GM13977 (cell line): ENCODE measurements at regions not wholly inside any gene's neighbourhood (a gene's known extent, or its start where the extent isn't known, plus 50 kb on each side); places are given as distances from the start of the nearest gene placed in this dataset.

Experiments used
- DNase-seq: peaks from one replicate; pipeline ENCODE4 v3.0.0; 2012; ENCODE audit warnings: low spot score
- in situ Hi-C: fragments of 300-500 bp; cut with MboI; formaldehyde crosslinking; loops from one replicate; pipeline ENCODE4 v1.12.0; 2022; ENCODE audit warnings: low sequenced_read_pairs, low pct_unique_long_range_greater_than_20kb, mixed read lengths, inconsistent platforms; ENCODE audit not compliant: unreplicated experiment
- TF ChIP-seq, protein P1 (sequence below): IDR thresholded peaks from 2 replicates; pipeline ENCODE4 v1.5.1; 2012; ENCODE audit warnings: mild to moderate bottlenecking, control low read depth; ENCODE audit not compliant: insufficient read depth; ENCODE audit errors: extremely low read depth, missing control alignments

DNA sequence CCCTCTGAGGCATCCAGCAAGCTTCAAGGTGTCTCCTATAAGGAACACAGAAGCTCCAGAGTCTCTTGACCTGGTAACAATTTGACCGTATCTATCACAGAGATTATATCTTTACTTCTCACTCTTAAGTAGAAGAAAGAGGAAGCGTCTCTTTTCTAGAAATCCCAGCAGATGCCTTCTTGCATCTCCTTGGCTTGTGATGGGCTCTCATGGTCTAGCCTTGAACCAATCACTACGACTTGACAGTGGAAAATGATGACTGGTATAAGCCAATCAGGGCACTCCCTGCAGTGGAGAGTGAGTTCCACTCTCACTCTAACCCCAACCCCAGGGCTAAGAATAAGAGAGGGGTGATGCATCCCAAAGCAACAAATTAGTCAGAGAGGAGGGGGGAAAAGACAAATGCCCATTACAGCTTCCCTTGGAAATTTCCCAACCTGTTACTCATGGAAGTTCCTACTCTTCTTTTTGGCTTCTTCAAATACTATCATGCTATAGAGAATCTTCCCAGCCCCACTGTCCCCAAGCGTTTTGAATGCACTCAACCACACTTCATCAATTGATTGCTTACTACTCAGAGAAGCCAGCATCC lies 293.5 kb downstream of the MN1 start:
- in situ Hi-C loops, result no loop called here
- TF ChIP-seq, protein P1, sequence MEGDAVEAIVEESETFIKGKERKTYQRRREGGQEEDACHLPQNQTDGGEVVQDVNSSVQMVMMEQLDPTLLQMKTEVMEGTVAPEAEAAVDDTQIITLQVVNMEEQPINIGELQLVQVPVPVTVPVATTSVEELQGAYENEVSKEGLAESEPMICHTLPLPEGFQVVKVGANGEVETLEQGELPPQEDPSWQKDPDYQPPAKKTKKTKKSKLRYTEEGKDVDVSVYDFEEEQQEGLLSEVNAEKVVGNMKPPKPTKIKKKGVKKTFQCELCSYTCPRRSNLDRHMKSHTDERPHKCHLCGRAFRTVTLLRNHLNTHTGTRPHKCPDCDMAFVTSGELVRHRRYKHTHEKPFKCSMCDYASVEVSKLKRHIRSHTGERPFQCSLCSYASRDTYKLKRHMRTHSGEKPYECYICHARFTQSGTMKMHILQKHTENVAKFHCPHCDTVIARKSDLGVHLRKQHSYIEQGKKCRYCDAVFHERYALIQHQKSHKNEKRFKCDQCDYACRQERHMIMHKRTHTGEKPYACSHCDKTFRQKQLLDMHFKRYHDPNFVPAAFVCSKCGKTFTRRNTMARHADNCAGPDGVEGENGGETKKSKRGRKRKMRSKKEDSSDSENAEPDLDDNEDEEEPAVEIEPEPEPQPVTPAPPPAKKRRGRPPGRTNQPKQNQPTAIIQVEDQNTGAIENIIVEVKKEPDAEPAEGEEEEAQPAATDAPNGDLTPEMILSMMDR, result no peak
- DNase-seq, result no peak

DNA sequence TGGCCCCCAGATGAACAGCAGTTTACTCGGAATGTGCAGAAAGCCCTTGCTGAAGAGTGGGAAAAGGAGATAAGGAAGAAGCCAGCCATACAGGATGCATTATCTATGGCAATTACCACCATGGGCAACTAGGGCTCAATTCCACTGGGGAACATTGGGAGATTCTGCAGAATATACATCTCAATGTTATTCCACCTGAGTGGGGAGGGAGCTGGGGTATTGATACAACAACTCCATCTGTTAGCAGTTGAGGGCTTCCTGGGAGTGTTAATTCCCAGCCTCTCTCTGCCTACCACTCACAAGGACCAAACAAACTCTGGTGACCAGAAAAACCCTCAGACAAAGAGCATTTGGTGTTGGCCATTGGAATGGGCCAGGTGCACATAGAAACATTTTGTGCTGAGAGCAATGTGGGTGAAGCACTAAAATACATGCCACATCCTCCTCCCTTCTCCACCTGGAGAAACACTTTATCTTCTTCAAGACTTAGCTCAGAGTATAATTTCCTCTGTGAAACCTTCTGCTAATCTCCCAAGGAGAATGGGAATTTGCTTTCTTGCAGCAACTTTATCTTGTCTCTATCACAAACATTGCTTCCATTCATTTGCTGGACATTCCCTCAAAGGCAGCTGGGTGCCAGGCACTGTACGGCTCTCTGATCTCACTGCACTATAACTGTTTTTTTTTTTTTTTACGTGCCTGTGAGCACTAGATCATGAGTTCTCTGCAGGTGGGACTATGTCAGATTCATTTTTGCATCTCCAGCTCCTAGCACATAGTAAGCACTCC lies 292.2 kb downstream of the MN1 start:
- in situ Hi-C loops, result no loop called here
- TF ChIP-seq, protein P1, result no peak
- DNase-seq, result no peak

DNA sequence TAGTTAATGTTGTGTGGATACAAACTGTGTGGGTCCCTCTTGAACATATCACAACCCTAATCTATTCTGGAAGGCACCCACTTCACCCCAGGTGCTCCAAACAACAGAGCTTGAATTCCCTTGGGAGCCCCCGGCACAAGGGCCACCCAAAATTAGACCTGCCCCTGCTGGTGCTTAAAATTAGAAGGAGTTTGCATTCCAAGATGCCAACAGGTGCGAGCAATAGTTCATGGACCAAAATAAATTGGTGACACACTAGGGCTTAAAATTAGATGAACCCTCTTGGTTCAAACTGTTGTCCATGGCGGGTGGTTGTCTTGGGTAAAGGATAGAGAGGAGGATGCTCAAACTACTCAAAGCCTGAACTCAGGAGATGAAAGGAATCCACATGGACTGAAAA lies 291.5 kb downstream of the MN1 start:
- TF ChIP-seq, protein P1, result no peak
- no peak for DNase-seq
- in situ Hi-C loops, result no loop called here

DNA sequence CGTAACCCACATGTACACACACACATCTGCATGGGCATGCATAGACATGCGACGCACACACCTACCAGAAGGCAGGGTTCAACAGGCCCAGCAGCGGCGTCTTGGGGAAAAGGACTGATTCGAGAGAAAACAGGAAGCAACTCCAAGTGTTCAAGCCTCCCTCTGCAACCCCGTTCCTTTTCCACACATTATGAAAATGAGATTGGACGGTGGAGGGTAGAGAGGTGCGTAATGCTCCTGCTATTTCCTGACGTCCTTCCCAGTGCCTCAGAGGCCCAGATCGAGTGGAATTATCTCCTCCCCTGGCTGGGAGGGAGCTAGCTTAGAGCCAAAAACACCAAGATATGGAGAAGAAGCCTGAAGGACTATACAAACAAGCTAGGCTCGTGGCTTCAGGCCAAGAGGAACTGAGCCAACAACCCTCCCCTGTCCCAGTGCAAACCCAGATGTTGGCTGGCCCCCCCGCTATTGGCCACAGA lies 289.2 kb downstream of the MN1 start:
- no peak for DNase-seq
- in situ Hi-C loops, result no loop called here
- TF ChIP-seq, protein P1, result no peak

DNA sequence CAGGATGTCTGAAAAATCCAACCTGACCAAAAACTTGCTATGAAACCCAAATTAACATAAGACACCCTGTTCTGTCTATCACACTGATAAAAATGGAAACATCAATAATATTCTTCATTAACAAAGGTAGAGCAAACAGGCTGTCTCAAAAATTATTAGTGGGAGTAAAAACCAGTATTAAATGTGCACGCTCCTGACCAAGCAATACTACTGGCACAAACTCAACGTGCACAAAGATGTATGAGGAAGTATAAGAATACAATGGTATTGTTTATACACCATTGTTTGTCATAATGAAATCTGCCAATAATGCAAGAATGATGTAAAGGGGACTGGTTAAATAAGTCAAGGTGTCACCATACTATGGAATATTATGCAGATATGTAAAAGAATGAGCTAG lies 288.5 kb downstream of the MN1 start:
- TF ChIP-seq, protein P1, result no peak
- DNase-seq, result no peak
- in situ Hi-C loops, result no loop called here

DNA sequence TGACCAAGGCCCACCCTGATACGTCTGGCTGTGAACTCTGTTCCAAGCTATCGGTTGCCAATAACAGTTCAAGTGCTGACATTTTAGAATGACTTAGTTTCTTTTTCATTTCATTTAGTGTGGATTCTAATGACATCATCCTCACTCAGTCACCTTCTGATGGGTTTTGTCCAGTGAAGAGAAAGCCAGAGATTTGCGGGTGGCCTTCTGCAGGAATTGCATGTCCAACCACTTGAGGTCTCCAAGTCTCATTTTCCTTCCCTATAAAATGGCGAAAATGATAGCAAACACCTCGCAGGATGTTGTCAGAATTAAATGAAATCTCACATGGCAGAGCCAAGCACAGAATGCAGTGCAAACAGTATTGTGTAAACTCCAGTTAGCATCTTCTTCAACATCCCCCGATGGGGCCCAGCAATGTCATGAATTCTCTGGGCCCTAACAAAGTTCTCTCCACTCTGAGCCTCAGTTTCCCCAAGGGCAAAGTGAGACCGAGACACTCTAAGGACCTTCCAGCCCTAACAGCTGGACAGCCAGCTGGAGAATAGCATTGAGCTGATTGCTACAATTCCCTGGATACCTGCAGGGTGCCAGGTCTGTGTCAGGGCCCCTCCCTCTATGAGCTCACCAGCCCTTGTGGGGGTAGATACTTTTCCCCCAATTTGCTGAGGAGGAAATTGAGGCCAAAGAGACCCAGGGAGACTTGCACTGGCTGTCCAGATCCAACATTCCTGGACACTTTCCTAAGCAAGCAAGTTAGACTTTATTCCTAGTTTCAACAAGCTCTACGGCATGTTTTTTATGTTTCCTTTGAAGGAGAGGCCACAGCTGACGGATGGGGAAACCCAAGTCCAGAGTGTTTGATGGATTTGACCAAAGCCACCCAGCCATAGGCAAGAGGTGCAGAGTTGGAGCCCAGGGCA lies 286.7 kb downstream of the MN1 start:
- in situ Hi-C loops, result no loop called here
- TF ChIP-seq, protein P1, result no peak

More for the DNA sequence above, 286.7 kb downstream of the MN1 start:
- no peak for DNase-seq
